NCI-H1694 treated with DMSO at 0.1 percent for 48 hours (cell line): ENCODE measurements at regions not wholly inside any gene's neighbourhood (a gene's known extent, or its start where the extent isn't known, plus 50 kb on each side); places are given as distances from the start of the nearest gene placed in this dataset.
"Not testable (repeated sequence)": the region's sequence is repeated elsewhere in the genome, so short reads cannot be mapped to it uniquely, and the experiment has no call there.

Source experiments
- DNase-seq: peaks from one replicate; lab custom pipeline; 2025; lab: John Stamatoyannopoulos, UW

GRCh38 chr6:1230689-1231605, 81.0 kb upstream of the FOXQ1 start:
- no peak for DNase-seq

- no peak for DNase-seq
These were observed 81.6 kb upstream of the FOXQ1 start for GRCh38 chr6:1230281-1230680.

GRCh38 chr6:1229808-1230207, 82.1 kb upstream of the FOXQ1 start:
- DNase-seq = no peak

- DNase-seq = no peak
These were observed 82.6 kb upstream of the FOXQ1 start for GRCh38 chr6:1229301-1229700.

GRCh38 chr6:1228754-1229191, 83.1 kb upstream of the FOXQ1 start:
- no peak for DNase-seq

GRCh38 chr6:1227935-1228753, 83.8 kb upstream of the FOXQ1 start:
- DNase-seq = no peak

GRCh38 chr6:1227600-1227934, 84.3 kb upstream of the FOXQ1 start:
- no peak for DNase-seq

GRCh38 chr6:1226277-1227099, 85.4 kb upstream of the FOXQ1 start:
- no peak for DNase-seq

- DNase-seq = no peak
These were observed 87.4 kb upstream of the FOXQ1 start for GRCh38 chr6:1224514-1224913.

- no peak for DNase-seq
These were observed 88.9 kb upstream of the FOXQ1 start for GRCh38 chr6:1222728-1223595.

- DNase-seq = no peak
These were observed 94.5 kb upstream of the FOXQ1 start for GRCh38 chr6:1217396-1217795.

GRCh38 chr6:1216488-1216974, 95.4 kb upstream of the FOXQ1 start:
- DNase-seq = no peak

GRCh38 chr6:1215884-1216487, 95.9 kb upstream of the FOXQ1 start:
- DNase-seq = no peak

GRCh38 chr6:1215023-1215422, 96.9 kb upstream of the FOXQ1 start:
- DNase-seq = no peak

- DNase-seq = no peak
These were observed 99.0 kb upstream of the FOXQ1 start for GRCh38 chr6:1212919-1213318.

GRCh38 chr6:1212138-1212537, 99.8 kb upstream of the FOXQ1 start:
- DNase-seq = not testable (repeated sequence)

- not testable (repeated sequence) for DNase-seq
These were observed 101.3 kb upstream of the FOXQ1 start for GRCh38 chr6:1210631-1211030.

GRCh38 chr6:1208876-1209275, 103.0 kb upstream of the FOXQ1 start:
- DNase-seq = no peak

GRCh38 chr6:1203546-1203945, 108.4 kb upstream of the FOXQ1 start:
- DNase-seq = no peak

- no peak for DNase-seq
These were observed 109.7 kb upstream of the FOXQ1 start for GRCh38 chr6:1202201-1202600.
